ENCODE measurements at regions not wholly inside any gene's neighbourhood (a gene's known extent, or its start where the extent isn't known, plus 50 kb on each side); places are given as distances from the start of the nearest gene placed in this dataset.

DNA sequence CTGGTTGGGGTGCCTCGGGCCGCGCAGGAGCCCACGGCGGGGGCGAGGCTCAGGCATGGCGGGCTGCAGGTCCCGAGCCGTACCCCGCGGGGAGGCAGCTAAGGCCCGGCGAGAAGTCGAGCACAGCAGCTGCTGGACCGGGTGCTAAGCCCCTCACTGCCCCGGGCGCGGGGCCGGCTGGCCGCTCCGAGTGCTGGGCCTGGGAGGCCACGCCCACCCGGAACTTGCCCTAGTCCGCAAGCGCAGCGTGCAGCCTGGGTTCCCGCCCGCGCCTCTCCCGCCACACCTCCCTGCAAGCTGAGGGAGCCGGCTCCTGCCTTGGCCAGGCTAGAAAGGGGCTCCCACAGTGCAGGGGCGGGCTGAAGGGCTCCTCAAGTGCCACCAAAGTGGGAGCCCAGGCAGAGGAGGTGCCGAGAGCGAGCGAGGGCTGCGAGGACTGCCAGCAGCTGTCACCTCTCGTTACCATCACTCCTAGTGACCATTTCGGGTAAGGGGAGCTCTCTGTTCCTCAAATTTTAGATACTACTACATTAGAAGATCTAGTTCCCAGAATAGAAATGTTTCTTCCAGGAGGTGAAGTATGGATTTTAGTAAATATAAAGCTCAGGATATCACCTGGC, 417.0 kb upstream of the AGTR1 start:
- Histone ChIP-seq H3K27me3 (no peaks in the 10 kb centered on the region), H3K4me1 (no peaks in the 10 kb centered on the region), H3K27ac (no peak overlapping the region), H3K4me3 (no peak overlapping the region), H3K9me3 (peaks cover 0 to 5% of the 10 kb centered on the region in 2 donors), H3K36me3 (no peaks in the 10 kb centered on the region)
- TF ChIP-seq CTCF (IDR thresholded peaks at IDR 0.05) (no peak), POLR2AphosphoS5 (IDR thresholded peaks at IDR 0.05) (no peak), POLR2A (IDR thresholded peaks at IDR 0.05) (no peak)
- intact Hi-C loops (cut with DNase I; ENCODE audit: low total_unique reads), result no loop called here
- DNase-seq (ENCODE audit: low spot score in 2 of 2), result no peak

- no peaks in the 10 kb centered on the region for H3K36me3 ChIP-seq
- intact Hi-C loops (cut with DNase I; ENCODE audit: low total_unique reads), result no loop called here
- H3K27ac ChIP-seq, result no peak overlapping the region
- H3K4me3 ChIP-seq, result no peak overlapping the region
- H3K27me3 ChIP-seq, result no peaks in the 10 kb centered on the region
- DNase-seq (ENCODE audit: low spot score in 2 of 2), result no peak
- H3K9me3 ChIP-seq, result no peaks in the 10 kb centered on the region
- no peak for TF ChIP-seq POLR2A (IDR thresholded peaks at IDR 0.05)
- no peak for TF ChIP-seq CTCF (IDR thresholded peaks at IDR 0.05)
- TF ChIP-seq POLR2AphosphoS5 (IDR thresholded peaks at IDR 0.05), result no peak
- H3K4me1 ChIP-seq, result no peaks in the 10 kb centered on the region
Measured at GRCh38 chr3:148289159-148289558, 408.5 kb upstream of the AGTR1 start.

DNA sequence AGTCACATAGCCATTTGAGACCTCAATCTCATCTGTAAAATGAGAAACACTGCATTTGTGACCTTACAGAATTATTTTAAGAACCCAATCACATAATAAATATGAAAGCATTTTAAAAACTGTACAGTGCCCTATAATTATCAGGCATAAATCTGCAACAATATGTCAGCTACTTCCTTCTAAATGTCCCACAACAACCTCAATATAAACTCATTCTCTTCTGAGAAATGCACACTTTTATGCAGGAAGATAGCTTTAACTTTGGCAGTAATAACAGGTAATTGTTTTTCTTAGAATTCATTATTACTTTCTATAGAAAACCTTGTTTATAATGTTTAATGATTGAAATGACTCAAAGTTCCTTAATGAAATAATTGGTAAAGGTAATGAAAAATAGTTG, 400.7 kb upstream of the AGTR1 start:
- no peak overlapping the region for H3K4me3 ChIP-seq
- H3K4me1 ChIP-seq, result no peaks in the 10 kb centered on the region
- TF ChIP-seq POLR2AphosphoS5 (IDR thresholded peaks at IDR 0.05) (no peak), CTCF (IDR thresholded peaks at IDR 0.05) (no peak), POLR2A (IDR thresholded peaks at IDR 0.05) (no peak)
- H3K36me3 ChIP-seq, result no peaks in the 10 kb centered on the region
- no peaks in the 10 kb centered on the region for H3K9me3 ChIP-seq
- H3K27me3 ChIP-seq, result no peaks in the 10 kb centered on the region
- DNase-seq (ENCODE audit: low spot score in 2 of 2), result no peak
- intact Hi-C loops (cut with DNase I; ENCODE audit: low total_unique reads), result no loop called here
- no peak overlapping the region for H3K27ac ChIP-seq

GRCh38 chr3:148307443-148307843, 390.3 kb upstream of the AGTR1 start:
- TF ChIP-seq POLR2A (IDR thresholded peaks at IDR 0.05) (no peak), POLR2AphosphoS5 (IDR thresholded peaks at IDR 0.05) (no peak), CTCF (IDR thresholded peaks at IDR 0.05) (no peak)
- no peak for DNase-seq (ENCODE audit: low spot score in 2 of 2)
- Histone ChIP-seq H3K4me1 (no peaks in the 10 kb centered on the region), H3K27me3 (no peaks in the 10 kb centered on the region), H3K27ac (no peak overlapping the region), H3K36me3 (no peaks in the 10 kb centered on the region), H3K4me3 (no peak overlapping the region), H3K9me3 (no peaks in the 10 kb centered on the region)
- intact Hi-C loops (cut with DNase I; ENCODE audit: low total_unique reads), result no loop called here

GRCh38 chr3:148309390-148310035, 388.2 kb upstream of the AGTR1 start:
- Histone ChIP-seq H3K9me3 (no peaks in the 10 kb centered on the region), H3K4me3 (no peak overlapping the region), H3K4me1 (no peaks in the 10 kb centered on the region), H3K27me3 (no peaks in the 10 kb centered on the region), H3K36me3 (no peaks in the 10 kb centered on the region), H3K27ac (no peak overlapping the region)
- TF ChIP-seq POLR2AphosphoS5 (IDR thresholded peaks at IDR 0.05) (no peak), CTCF (IDR thresholded peaks at IDR 0.05) (peak in 2 of 3 donors; percentile 17 to 23)
- DNase-seq (ENCODE audit: low spot score in 2 of 2), result no peak
- intact Hi-C loops (cut with DNase I; ENCODE audit: low total_unique reads), result no loop called here

Measured in breast epithelium (tissue), 4 donors.